T-cell (primary cell): ENCODE measurements at regions not wholly inside any gene's neighbourhood (a gene's known extent, or its start where the extent isn't known, plus 50 kb on each side); places are given as distances from the start of the nearest gene placed in this dataset.

Experiments
- ATAC-seq, 4 experiments: fragments of 200-7000 bp in 3 of 4; fragments of 150-1000 bp in 1 of 4; cut with Tn5 transposase; replicated peaks in 1 of 4; 1 replicate in 3 of 4; 2 replicates in 1 of 4; pipeline ENCODE4 v1.10.0; 2021; ENCODE audit warnings: moderate library complexity in 3 of 4, mild to moderate bottlenecking in 2 of 4, moderate number of reproducible peaks in 1 of 4
- CTCF ChIA-PET, 2 donors: fragments of 300-600 bp; sonication (Branson Sonifier 250); formaldehyde crosslinking; loops; one replicate each; lab custom pipeline; 2022; ENCODE audit warnings: antibody characterized with exemption in 2 of 2; lab: Charles Lee
- POLR2A ChIA-PET, 2 donors: fragments of 300-600 bp; sonication (Branson Sonifier 250); formaldehyde crosslinking; loops; one replicate each; lab custom pipeline; 2022; ENCODE audit warnings: antibody characterized with exemption in 2 of 2; lab: Charles Lee
- DNase-seq, 35 experiments: peaks; one replicate each; pipeline versions ENCODE4 v3.0.0 to v3.0.0-alpha.2; 2013 to 2023
- H3K27ac ChIP-seq: one replicate; pipeline ENCODE4 v1.5.1; 2013; ENCODE audit warnings: low read length
- H3K27me3 ChIP-seq, 2 experiments: replicated peaks in 1 of 2; 1 replicate in 1 of 2; 2 replicates in 1 of 2; pipeline versions ENCODE4 v1.6.1 to v1.7.0; 2013; ENCODE audit warnings: low read length in 1 of 2, mixed read lengths in 1 of 2; ENCODE audit not compliant: control insufficient read depth in 2 of 2, insufficient read depth in 2 of 2; ENCODE audit errors: extremely low read depth in 1 of 2
- H3K36me3 ChIP-seq, 2 donors: 1 replicate in 1 of 2; 2 replicates in 1 of 2; pipeline versions ENCODE4 v1.6.1 to v1.7.0; 2013; ENCODE audit warnings: low read length in 1 of 2; ENCODE audit not compliant: control insufficient read depth in 2 of 2, insufficient read depth in 1 of 2; ENCODE audit errors: extremely low read depth in 1 of 2
- H3K4me1 ChIP-seq, 2 experiments: 1 replicate in 1 of 2; 2 replicates in 1 of 2; pipeline versions ENCODE4 v1.6.1 to v1.7.0; 2013; ENCODE audit warnings: low read length in 2 of 2, mixed read lengths in 1 of 2; ENCODE audit not compliant: insufficient read depth in 2 of 2, control insufficient read depth in 1 of 2; ENCODE audit errors: extremely low read depth in 1 of 2
- H3K4me3 ChIP-seq, 2 donors: 1 replicate in 1 of 2; 2 replicates in 1 of 2; pipeline versions ENCODE4 v1.5.1 to v1.7.0; 2013; ENCODE audit warnings: mild to moderate bottlenecking in 2 of 2, low read length in 1 of 2, moderate library complexity in 1 of 2; ENCODE audit not compliant: control insufficient read depth in 1 of 2; ENCODE audit errors: extremely low read depth in 1 of 2
- H3K9me3 ChIP-seq: 2 replicates; pipeline ENCODE4 v1.7.0; 2013
- H3K27ac Mint-ChIP-seq, 2 donors: one replicate each; pipeline ENCODE4 v1.8.0; 2020 to 2021; ENCODE audit warnings: mild to moderate bottlenecking in 2 of 2, mixed read lengths in 2 of 2
- H3K27me3 Mint-ChIP-seq, 2 donors: one replicate each; pipeline ENCODE4 v1.8.0; 2021 to 2022; ENCODE audit warnings: mixed read lengths in 2 of 2
- H3K36me3 Mint-ChIP-seq: one replicate; pipeline ENCODE4 v1.8.0; 2021; ENCODE audit warnings: mixed read lengths
- H3K4me1 Mint-ChIP-seq, 3 donors: one replicate each; pipeline ENCODE4 v1.8.0; 2020 to 2022; ENCODE audit warnings: mixed read lengths in 3 of 3, mild to moderate bottlenecking in 1 of 3
- H3K4me3 Mint-ChIP-seq, 3 donors: one replicate each; pipeline ENCODE4 v1.8.0; 2020 to 2022; ENCODE audit warnings: mild to moderate bottlenecking in 3 of 3, mixed read lengths in 3 of 3, moderate library complexity in 3 of 3
- H3K9me3 Mint-ChIP-seq, 3 donors: one replicate each; pipeline ENCODE4 v1.8.0; 2020 to 2022; ENCODE audit warnings: mixed read lengths in 3 of 3
- WGBS: methylation state at CpG from one replicate; pipeline ENCODE4 v1.1.5; 2013; ENCODE audit warnings: missing lambda C conversion rate; ENCODE audit not compliant: insufficient coverage; 5-methylcytosine and 5-hydroxymethylcytosine counted together

GRCh38 chr3:80537680-80538079 lies 769.9 kb upstream of the ROBO1 start:
- H3K4me3 ChIP-seq = no peak overlapping the region
- DNase-seq (no peak), ATAC-seq (no peak)
- no peak overlapping the region for H3K27ac Mint-ChIP-seq
- ChIA-PET POLR2A (no interaction called here), CTCF (no interaction called here)
- WGBS = no CpG with 5 or more reads among the region's 4 CpGs
- H3K27me3 Mint-ChIP-seq = no peaks in the 10 kb centered on the region
- H3K9me3 ChIP-seq = no peaks in the 10 kb centered on the region
- no peaks in the 10 kb centered on the region for H3K4me1 ChIP-seq
- no peaks in the 10 kb centered on the region for H3K27me3 ChIP-seq
- no peaks in the 10 kb centered on the region for H3K4me1 Mint-ChIP-seq
- H3K36me3 Mint-ChIP-seq = no peaks in the 10 kb centered on the region
- H3K36me3 ChIP-seq = no peaks in the 10 kb centered on the region
- no peak overlapping the region for H3K27ac ChIP-seq
- H3K9me3 Mint-ChIP-seq = peaks cover 3 to 33% (median 28%) of the 10 kb centered on the region in 3 donors
- no peak overlapping the region for H3K4me3 Mint-ChIP-seq

GRCh38 chr3:80535286-80535685 lies 767.5 kb upstream of the ROBO1 start:
- Histone ChIP-seq H3K9me3 (no peaks in the 10 kb centered on the region), H3K27me3 (no peaks in the 10 kb centered on the region), H3K4me1 (no peaks in the 10 kb centered on the region), H3K27ac (no peak overlapping the region), H3K4me3 (no peak overlapping the region), H3K36me3 (no peaks in the 10 kb centered on the region)
- ChIA-PET CTCF (no interaction called here), POLR2A (no interaction called here)
- WGBS = no CpG with 5 or more reads among the region's 1 CpG
- Mint-ChIP-seq H3K4me3 (no peak overlapping the region), H3K36me3 (no peaks in the 10 kb centered on the region), H3K27ac (no peak overlapping the region), H3K4me1 (no peaks in the 10 kb centered on the region), H3K9me3 (peaks cover 3 to 31% (median 25%) of the 10 kb centered on the region in 3 donors), H3K27me3 (no peaks in the 10 kb centered on the region)
- DNase-seq (no peak), ATAC-seq (no peak)

- ATAC-seq = no peak
Measured at GRCh38 chr3:80533553-80533952, 765.8 kb upstream of the ROBO1 start.

GRCh38 chr3:80526153-80526552 lies 758.4 kb upstream of the ROBO1 start:
- Mint-ChIP-seq H3K27ac (no peak overlapping the region), H3K4me1 (no peaks in the 10 kb centered on the region), H3K36me3 (no peaks in the 10 kb centered on the region), H3K4me3 (no peak overlapping the region), H3K9me3 (peaks cover 4 to 35% (median 21%) of the 10 kb centered on the region in 3 donors), H3K27me3 (no peaks in the 10 kb centered on the region)
- no peaks in the 10 kb centered on the region for H3K36me3 ChIP-seq
- ChIA-PET CTCF (no interaction called here), POLR2A (no interaction called here)
- H3K4me1 ChIP-seq = no peaks in the 10 kb centered on the region
- no peak for ATAC-seq
- no peaks in the 10 kb centered on the region for H3K27me3 ChIP-seq
- DNase-seq = no peak
- no peak overlapping the region for H3K27ac ChIP-seq
- WGBS = no CpG with 5 or more reads among the region's 4 CpGs
- no peaks in the 10 kb centered on the region for H3K9me3 ChIP-seq
- no peak overlapping the region for H3K4me3 ChIP-seq

More at GRCh38 chr3:80533553-80533952, 765.8 kb upstream of the ROBO1 start:
- no peaks in the 10 kb centered on the region for H3K4me1 Mint-ChIP-seq
- H3K4me3 Mint-ChIP-seq = no peak overlapping the region
- H3K9me3 ChIP-seq = no peaks in the 10 kb centered on the region
- WGBS = no CpG with 5 or more reads among the region's 3 CpGs
- H3K27ac Mint-ChIP-seq = no peak overlapping the region
- H3K27ac ChIP-seq = no peak overlapping the region
- H3K4me1 ChIP-seq = no peaks in the 10 kb centered on the region
- ChIA-PET CTCF (no interaction called here), POLR2A (no interaction called here)
- no peaks in the 10 kb centered on the region for H3K27me3 Mint-ChIP-seq
- no peak for DNase-seq
- H3K36me3 ChIP-seq = no peaks in the 10 kb centered on the region
- no peaks in the 10 kb centered on the region for H3K27me3 ChIP-seq
- peaks cover 3 to 29% (median 28%) of the 10 kb centered on the region in 3 donors for H3K9me3 Mint-ChIP-seq
- H3K4me3 ChIP-seq = no peak overlapping the region
- no peaks in the 10 kb centered on the region for H3K36me3 Mint-ChIP-seq

GRCh38 chr3:80521081-80521480 lies 753.3 kb upstream of the ROBO1 start:
- ATAC-seq (no peak), DNase-seq (no peak)
- Mint-ChIP-seq H3K4me1 (no peaks in the 10 kb centered on the region), H3K9me3 (peaks cover 9 to 33% (median 24%) of the 10 kb centered on the region in 3 donors), H3K27ac (no peak overlapping the region), H3K4me3 (no peak overlapping the region), H3K36me3 (no peaks in the 10 kb centered on the region), H3K27me3 (no peaks in the 10 kb centered on the region)
- H3K9me3 ChIP-seq = no peaks in the 10 kb centered on the region
- ChIA-PET POLR2A (no interaction called here), CTCF (no interaction called here)
- no peak overlapping the region for H3K27ac ChIP-seq
- H3K4me3 ChIP-seq = no peak overlapping the region
- H3K4me1 ChIP-seq = no peaks in the 10 kb centered on the region
- H3K36me3 ChIP-seq = no peaks in the 10 kb centered on the region
- no peaks in the 10 kb centered on the region for H3K27me3 ChIP-seq

GRCh38 chr3:80519436-80519835 lies 751.6 kb upstream of the ROBO1 start:
- no peaks in the 10 kb centered on the region for H3K27me3 ChIP-seq
- Mint-ChIP-seq H3K4me1 (no peaks in the 10 kb centered on the region), H3K27ac (no peak overlapping the region), H3K9me3 (peaks cover 8 to 32% (median 22%) of the 10 kb centered on the region in 3 donors), H3K36me3 (no peaks in the 10 kb centered on the region), H3K27me3 (no peaks in the 10 kb centered on the region), H3K4me3 (no peak overlapping the region)
- H3K4me3 ChIP-seq = no peak overlapping the region
- no peak overlapping the region for H3K27ac ChIP-seq
- POLR2A ChIA-PET = no interaction called here
- no CpG with 5 or more reads among the region's 5 CpGs for WGBS
- DNase-seq (no peak), ATAC-seq (no peak)
- CTCF ChIA-PET = no interaction called here
- H3K4me1 ChIP-seq = no peaks in the 10 kb centered on the region
- no peaks in the 10 kb centered on the region for H3K36me3 ChIP-seq
- H3K9me3 ChIP-seq = no peaks in the 10 kb centered on the region

- Histone ChIP-seq H3K27ac (no peak overlapping the region), H3K9me3 (no peaks in the 10 kb centered on the region), H3K4me1 (no peaks in the 10 kb centered on the region), H3K27me3 (no peaks in the 10 kb centered on the region), H3K36me3 (no peaks in the 10 kb centered on the region), H3K4me3 (no peak overlapping the region)
- POLR2A ChIA-PET = no interaction called here
- H3K27me3 Mint-ChIP-seq = no peaks in the 10 kb centered on the region
- CTCF ChIA-PET = no interaction called here
- H3K9me3 Mint-ChIP-seq = peaks cover 3 to 18% (median 10%) of the 10 kb centered on the region in 3 donors
- no peak for ATAC-seq
- H3K27ac Mint-ChIP-seq = no peak overlapping the region
- no peak for DNase-seq
- 90% methylated on average over 2 of the region's 3 CpGs for WGBS
- no peaks in the 10 kb centered on the region for H3K4me1 Mint-ChIP-seq
- no peaks in the 10 kb centered on the region for H3K36me3 Mint-ChIP-seq
- H3K4me3 Mint-ChIP-seq = no peak overlapping the region
Measured at GRCh38 chr3:80496452-80496851, 728.7 kb upstream of the ROBO1 start.
